Mesendoderm (in vitro differentiated cells): ENCODE measurements at regions not wholly inside any gene's neighbourhood (a gene's known extent, or its start where the extent isn't known, plus 50 kb on each side); places are given as distances from the start of the nearest gene placed in this dataset.

Experiments used
- DNase-seq: peaks from one replicate; pipeline ENCODE4 v3.0.0; 2013
- H2AK5ac ChIP-seq: 2 replicates; pipeline ENCODE4 v1.6.1; 2013; ENCODE audit warnings: low read length, inconsistent platforms
- H2BK120ac ChIP-seq: 2 replicates; pipeline ENCODE4 v1.6.1; 2013; ENCODE audit warnings: low read depth, mild to moderate bottlenecking, low read length, moderate library complexity, mixed read lengths
- H2BK15ac ChIP-seq: replicated peaks from 2 replicates; pipeline ENCODE4 v1.6.1; 2013; ENCODE audit warnings: low read depth, mild to moderate bottlenecking, moderate library complexity
- H2BK5ac ChIP-seq: 2 replicates; pipeline ENCODE4 v1.6.1; 2013; ENCODE audit warnings: low read length, inconsistent platforms
- H3K18ac ChIP-seq: 2 replicates; pipeline ENCODE4 v1.6.1; 2013; ENCODE audit warnings: mild to moderate bottlenecking, low read length, mixed read lengths
- H3K23ac ChIP-seq: one replicate; pipeline ENCODE4 v1.6.1; 2013; ENCODE audit warnings: low read length
- H3K27ac ChIP-seq: 2 replicates; pipeline ENCODE4 v1.5.1; 2013; ENCODE audit warnings: low read depth, mild to moderate bottlenecking, inconsistent platforms, low read length, moderate library complexity
- H3K27me3 ChIP-seq: 2 replicates; pipeline ENCODE4 v1.6.1; 2013; ENCODE audit warnings: low read length, control low read depth, mild to moderate bottlenecking, inconsistent platforms; ENCODE audit not compliant: insufficient read depth, poor library complexity
- H3K36me3 ChIP-seq: 2 replicates; pipeline ENCODE4 v1.6.1; 2013; ENCODE audit warnings: low read length, inconsistent platforms; ENCODE audit not compliant: control insufficient read depth, insufficient read depth
- H3K4ac ChIP-seq: one replicate; pipeline ENCODE4 v1.6.1; 2013; ENCODE audit warnings: low read depth, mild to moderate bottlenecking, low read length, moderate library complexity
- H3K4me1 ChIP-seq: 2 replicates; pipeline ENCODE4 v1.6.1; 2013; ENCODE audit warnings: low read depth, low read length, inconsistent platforms; ENCODE audit not compliant: control insufficient read depth
- H3K4me2 ChIP-seq: 2 replicates; pipeline ENCODE4 v1.6.1; 2013; ENCODE audit warnings: low read length
- H3K4me3 ChIP-seq: 2 replicates; pipeline ENCODE4 v1.5.1; 2013; ENCODE audit warnings: mild to moderate bottlenecking, low read length
- H3K56ac ChIP-seq: one replicate; pipeline ENCODE4 v1.6.1; 2013; ENCODE audit warnings: low read length
- H3K79me1 ChIP-seq: 2 replicates; pipeline ENCODE4 v1.6.1; 2013; ENCODE audit warnings: low read length, inconsistent platforms
- H3K79me2 ChIP-seq: 2 replicates; pipeline ENCODE4 v1.6.1; 2013; ENCODE audit warnings: mild to moderate bottlenecking, low read length; ENCODE audit not compliant: control insufficient read depth, insufficient read depth
- H3K9ac ChIP-seq: 2 replicates; pipeline ENCODE4 v1.6.1; 2013; ENCODE audit warnings: low read length, inconsistent platforms
- H4K5ac ChIP-seq: one replicate; pipeline ENCODE4 v1.6.1; 2013; ENCODE audit warnings: low read length
- H4K8ac ChIP-seq: one replicate; pipeline ENCODE4 v1.6.1; 2013; ENCODE audit warnings: low read depth, mild to moderate bottlenecking, control low read depth, low read length, moderate library complexity
- WGBS: extraction: QIAGEN DNeasy Blood & Tissue Kit; methylation state at CpG from one replicate; pipeline ENCODE4 v1.1.7; 2013; ENCODE audit warnings: low lambda C conversion rate, missing lambda C conversion rate; ENCODE audit not compliant: insufficient coverage; ENCODE audit errors: extremely low coverage; 5-methylcytosine and 5-hydroxymethylcytosine counted together

DNA sequence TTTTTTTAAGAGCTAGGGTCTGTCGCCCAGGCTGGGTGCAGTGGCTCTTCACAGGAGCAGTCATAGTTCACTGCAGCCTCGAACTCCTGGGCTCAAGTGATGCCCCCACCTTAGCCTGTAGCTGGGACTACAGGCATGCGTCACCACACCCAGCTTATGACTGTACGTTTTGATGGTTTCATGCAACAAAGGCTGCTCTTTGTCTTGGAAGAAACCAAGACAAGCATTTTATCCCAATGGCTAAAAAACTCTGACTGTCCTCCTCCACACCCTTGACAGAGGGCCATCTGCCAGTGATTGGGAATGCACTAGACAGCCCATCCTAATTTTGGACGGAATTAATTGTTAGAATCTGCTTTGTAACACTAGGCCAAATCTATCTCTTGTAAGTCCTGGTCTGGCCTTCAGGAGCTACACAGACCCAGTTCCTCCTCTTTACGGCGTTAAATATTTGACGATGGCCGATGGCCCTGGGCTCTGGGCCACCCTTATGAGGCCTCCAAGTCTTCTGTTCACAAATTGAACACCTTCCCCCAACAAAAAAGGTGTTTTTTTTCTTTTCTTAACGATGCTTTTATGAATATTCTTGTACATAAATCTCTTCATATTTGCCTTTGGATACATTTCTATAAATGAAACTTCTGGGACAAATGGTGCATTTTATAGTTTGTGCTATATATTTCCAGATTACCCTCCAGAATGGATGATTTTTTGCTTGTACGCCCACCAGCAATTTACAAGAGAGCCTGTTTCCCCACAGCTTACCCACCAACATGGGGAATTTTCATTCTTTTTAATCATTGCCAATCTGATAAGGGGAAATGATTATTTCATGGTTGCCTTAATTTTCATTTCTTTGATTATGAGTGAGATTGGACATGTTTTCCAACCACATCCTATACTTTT lies 104.8 kb upstream of the SLC25A33 start:
- Histone ChIP-seq H3K27ac (no peak overlapping the region), H4K8ac (no peak overlapping the region), H3K23ac (no peak overlapping the region), H3K79me2 (no peaks in the 10 kb centered on the region), H3K18ac (no peak overlapping the region), H2AK5ac (no peak overlapping the region), H3K9ac (no peak overlapping the region), H3K79me1 (no peaks in the 10 kb centered on the region), H2BK5ac (no peak overlapping the region), H3K4me2 (no peak overlapping the region), H4K5ac (no peak overlapping the region), H3K36me3 (no peaks in the 10 kb centered on the region), H3K4ac (no peak overlapping the region), H3K56ac (no peak overlapping the region), H3K27me3 (no peaks in the 10 kb centered on the region), H3K4me3 (no peak overlapping the region), H3K4me1 (peaks cover 8% of the 10 kb centered on the region), H2BK120ac (no peak overlapping the region), H2BK15ac (no peak overlapping the region)
- no peak for DNase-seq
- WGBS: no CpG with 5 or more reads among the region's 11 CpGs

DNA sequence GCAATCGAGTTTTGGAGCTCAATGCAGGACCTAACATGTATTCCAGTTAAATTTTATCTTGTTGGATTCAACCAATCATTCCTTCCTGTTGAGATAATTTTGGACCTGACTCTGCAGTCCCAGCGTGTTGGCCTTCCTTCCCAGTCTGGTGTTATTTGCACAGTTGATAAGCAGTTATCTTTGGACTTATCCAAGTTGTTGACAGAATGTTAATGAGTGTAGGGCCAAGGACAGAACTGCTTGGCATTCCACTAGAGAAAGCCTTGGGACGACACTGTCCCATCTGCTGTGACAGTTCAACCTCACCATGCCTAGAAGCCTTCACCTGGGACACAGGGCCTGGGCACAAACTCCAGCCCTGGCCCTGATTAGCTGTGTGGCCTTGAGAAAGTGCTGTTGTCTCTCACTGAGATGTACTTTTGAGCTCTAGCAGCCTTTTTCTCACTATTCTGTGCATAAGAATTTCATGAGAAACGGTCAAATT lies 104.1 kb upstream of the SLC25A33 start:
- Histone ChIP-seq H3K18ac (no peak overlapping the region), H3K23ac (no peak overlapping the region), H4K5ac (no peak overlapping the region), H3K4ac (no peak overlapping the region), H3K4me1 (peaks cover 8% of the 10 kb centered on the region), H2AK5ac (no peak overlapping the region), H2BK5ac (no peak overlapping the region), H3K9ac (no peak overlapping the region), H4K8ac (no peak overlapping the region), H3K79me2 (no peaks in the 10 kb centered on the region), H3K79me1 (no peaks in the 10 kb centered on the region), H3K27ac (no peak overlapping the region), H3K27me3 (no peaks in the 10 kb centered on the region), H3K36me3 (no peaks in the 10 kb centered on the region), H2BK15ac (no peak overlapping the region), H3K56ac (peak overlapping the region; percentile 5), H3K4me3 (no peak overlapping the region), H2BK120ac (no peak overlapping the region), H3K4me2 (no peak overlapping the region)
- no peak for DNase-seq
- WGBS: no CpG with 5 or more reads among the region's 4 CpGs

DNA sequence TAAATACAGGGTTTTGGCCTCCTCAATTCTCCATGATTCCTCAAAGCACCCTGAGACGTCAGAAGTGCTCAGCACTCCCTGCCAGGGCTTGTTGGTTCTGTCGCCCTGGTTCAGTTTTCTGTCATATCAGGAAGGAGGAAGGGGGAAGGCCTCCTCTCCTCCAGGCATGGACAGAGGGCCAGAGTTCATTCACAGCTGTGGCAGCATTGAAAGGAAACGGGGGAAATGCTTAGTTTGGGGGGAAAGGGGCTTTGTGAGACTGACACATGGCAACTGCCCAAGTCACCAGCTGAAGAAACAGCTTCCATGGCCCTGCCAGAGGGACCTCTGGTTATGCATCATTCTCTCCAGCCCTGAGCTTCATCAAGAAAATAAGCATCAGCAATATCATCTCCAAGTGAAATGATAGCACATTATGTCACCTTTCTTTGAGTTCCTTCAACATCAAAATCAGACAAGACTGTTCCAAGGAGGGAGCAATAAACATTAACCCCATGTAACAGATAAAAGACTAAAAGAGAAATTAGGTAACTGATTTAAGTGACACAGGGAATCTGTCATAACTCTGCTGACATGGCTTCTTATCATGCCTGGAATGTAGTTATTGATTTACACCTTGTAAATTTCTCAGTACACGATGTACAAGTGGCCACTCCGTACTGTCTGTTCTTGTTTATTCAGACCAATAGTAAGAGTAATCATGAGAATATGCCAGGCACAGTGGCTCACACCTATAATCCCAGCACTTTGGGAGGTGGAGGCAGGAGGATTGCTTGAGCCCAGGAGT lies 103.2 kb upstream of the SLC25A33 start:
- H3K4ac ChIP-seq: no peak overlapping the region
- H3K18ac ChIP-seq: no peak overlapping the region
- H3K4me1 ChIP-seq: peaks cover 8% of the 10 kb centered on the region
- WGBS: no CpG with 5 or more reads among the region's 5 CpGs
- no peaks in the 10 kb centered on the region for H3K27me3 ChIP-seq
- no peak overlapping the region for H2BK120ac ChIP-seq
- no peak overlapping the region for H4K5ac ChIP-seq
- H3K4me3 ChIP-seq: no peak overlapping the region
- no peak overlapping the region for H2BK5ac ChIP-seq
- no peaks in the 10 kb centered on the region for H3K79me1 ChIP-seq
- H3K36me3 ChIP-seq: no peaks in the 10 kb centered on the region
- H2BK15ac ChIP-seq: no peak overlapping the region
- H4K8ac ChIP-seq: no peak overlapping the region
- no peaks in the 10 kb centered on the region for H3K79me2 ChIP-seq
- no peak overlapping the region for H2AK5ac ChIP-seq
- H3K56ac ChIP-seq: no peak overlapping the region
- no peak overlapping the region for H3K27ac ChIP-seq
- no peak overlapping the region for H3K4me2 ChIP-seq
- no peak for DNase-seq
- H3K9ac ChIP-seq: no peak overlapping the region
- H3K23ac ChIP-seq: no peak overlapping the region

DNA sequence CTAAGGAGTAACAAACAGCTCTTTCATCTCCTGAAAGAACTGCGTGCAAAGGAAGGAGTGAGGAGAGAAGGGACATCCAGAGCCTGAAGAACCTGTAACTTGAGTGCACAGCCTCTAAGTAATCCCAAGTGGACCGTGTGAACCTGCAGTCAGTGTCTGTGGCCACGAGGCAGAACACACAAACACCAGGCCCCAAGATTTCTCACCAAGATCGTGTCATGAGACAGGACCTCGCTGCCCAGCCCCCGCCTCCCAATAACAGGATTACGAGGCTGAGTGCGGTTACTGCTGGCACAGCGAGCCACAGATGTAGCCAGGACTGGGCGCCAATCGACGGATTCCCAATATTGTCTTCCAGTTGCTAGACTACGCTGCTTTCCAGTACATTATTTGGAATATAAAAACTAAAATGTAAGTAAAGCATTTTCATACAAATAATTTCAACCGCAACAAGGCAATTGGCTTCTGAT lies 101.3 kb upstream of the SLC25A33 start:
- no peak overlapping the region for H3K27ac ChIP-seq
- no peak overlapping the region for H2BK15ac ChIP-seq
- H3K4me2 ChIP-seq: no peak overlapping the region
- peak overlapping the region; percentile 35 for H3K56ac ChIP-seq
- H3K18ac ChIP-seq: no peak overlapping the region
- WGBS: no CpG with 5 or more reads among the region's 14 CpGs
- H3K23ac ChIP-seq: no peak overlapping the region
- no peaks in the 10 kb centered on the region for H3K79me2 ChIP-seq
- H3K4ac ChIP-seq: no peak overlapping the region
- H4K8ac ChIP-seq: no peak overlapping the region
- no peak overlapping the region for H2BK5ac ChIP-seq
- H3K79me1 ChIP-seq: no peaks in the 10 kb centered on the region
- H3K4me3 ChIP-seq: no peak overlapping the region
- H4K5ac ChIP-seq: no peak overlapping the region
- peaks cover 8% of the 10 kb centered on the region for H3K4me1 ChIP-seq
- H3K27me3 ChIP-seq: no peaks in the 10 kb centered on the region
- DNase-seq: peak; percentile 70
- no peaks in the 10 kb centered on the region for H3K36me3 ChIP-seq
- no peak overlapping the region for H2BK120ac ChIP-seq
- no peak overlapping the region for H2AK5ac ChIP-seq
- no peak overlapping the region for H3K9ac ChIP-seq

DNA sequence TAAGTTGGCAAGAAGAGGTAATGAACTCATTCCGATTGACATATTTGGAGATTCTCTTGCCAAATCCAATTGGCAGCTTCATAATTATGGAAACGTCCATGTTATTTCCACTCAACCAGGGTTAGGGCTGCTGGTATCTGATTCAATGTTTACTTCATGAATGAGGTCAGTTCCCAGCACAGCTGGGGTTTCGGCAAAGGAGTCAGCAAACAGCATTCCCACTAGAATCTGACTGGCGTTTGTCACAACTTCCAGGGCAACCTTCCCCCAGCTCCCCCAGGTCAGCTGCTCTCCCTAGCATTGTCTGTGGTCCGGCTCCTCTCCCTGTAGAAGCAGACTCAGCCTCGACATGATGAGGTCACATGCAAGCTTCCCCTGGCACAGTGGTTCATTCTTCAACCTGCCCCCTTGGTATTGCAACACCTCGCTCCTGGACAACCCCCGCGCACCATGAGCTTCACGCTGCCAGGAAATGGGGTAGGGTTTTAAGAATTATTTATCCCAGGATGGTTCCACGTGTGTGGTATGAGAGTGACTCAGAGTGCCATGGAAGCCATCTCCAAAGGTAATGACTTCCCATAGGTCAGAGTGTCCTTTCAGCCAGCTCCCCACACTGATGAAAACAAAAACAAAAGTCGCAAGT lies 100.7 kb upstream of the SLC25A33 start:
- Histone ChIP-seq H3K9ac (no peak overlapping the region), H3K27ac (no peak overlapping the region), H3K79me2 (no peaks in the 10 kb centered on the region), H3K27me3 (no peaks in the 10 kb centered on the region), H3K4me3 (no peak overlapping the region), H4K5ac (no peak overlapping the region), H3K56ac (peak overlapping the region; percentile 49), H2BK15ac (no peak overlapping the region), H4K8ac (no peak overlapping the region), H3K36me3 (no peaks in the 10 kb centered on the region), H3K23ac (no peak overlapping the region), H3K18ac (no peak overlapping the region), H3K4ac (no peak overlapping the region), H3K79me1 (no peaks in the 10 kb centered on the region), H3K4me1 (peaks cover 8% of the 10 kb centered on the region), H3K4me2 (no peak overlapping the region), H2AK5ac (no peak overlapping the region), H2BK5ac (no peak overlapping the region), H2BK120ac (no peak overlapping the region)
- peak; percentile 69 for DNase-seq
- WGBS: no CpG with 5 or more reads among the region's 12 CpGs
